Suprapubic skin (tissue), 4 donors: ENCODE measurements at regions not wholly inside any gene's neighbourhood (a gene's known extent, or its start where the extent isn't known, plus 50 kb on each side); places are given as distances from the start of the nearest gene placed in this dataset.

ENCODE experiments used
- DNase-seq, 2 donors: peaks; one replicate each; pipeline ENCODE4 v3.0.0-alpha.2; 2019; ENCODE audit warnings: low spot score in 2 of 2
- H3K27ac ChIP-seq: fragments of 200-600 bp; sonication (generic); one replicate; pipeline ENCODE4 v1.5.1; 2019
- H3K27me3 ChIP-seq: fragments of 200-600 bp; sonication (generic); one replicate; pipeline ENCODE4 v1.5.1; 2019
- H3K36me3 ChIP-seq: fragments of 200-600 bp; sonication (generic); one replicate; pipeline ENCODE4 v1.5.1; 2019
- H3K4me1 ChIP-seq: fragments of 200-600 bp; sonication (generic); one replicate; pipeline ENCODE4 v1.5.1; 2019
- H3K4me3 ChIP-seq: fragments of 200-600 bp; sonication (generic); one replicate; pipeline ENCODE4 v1.5.1; 2019; ENCODE audit warnings: mild to moderate bottlenecking
- H3K9me3 ChIP-seq: fragments of 200-600 bp; sonication (generic); one replicate; pipeline ENCODE4 v1.5.1; 2019
- EP300 ChIP-seq: sonication (generic); formaldehyde crosslinking; IDR thresholded peaks from one replicate; pipeline ENCODE4 v1.6.1; 2017; ENCODE audit warnings: antibody characterized with exemption
- POLR2A ChIP-seq, 2 donors: fragments of 450-650 bp; IDR thresholded peaks; one replicate each; pipeline ENCODE4 v1.6.1; 2017; ENCODE audit warnings: antibody characterized with exemption in 2 of 2, mild to moderate bottlenecking in 2 of 2, moderate library complexity in 2 of 2
- POLR2AphosphoS5 ChIP-seq, 3 donors: sonication (generic); formaldehyde crosslinking; IDR thresholded peaks; one replicate each; pipeline ENCODE4 v1.6.1; 2017; ENCODE audit warnings: antibody characterized with exemption in 3 of 3
- WGBS: methylation state at CpG from one replicate; pipeline ENCODE4 v1.1.5; 2018; 5-methylcytosine and 5-hydroxymethylcytosine counted together
- TF ChIP-seq, protein P1 (sequence below), 2 donors: fragments of 200-600 bp in 1 of 2; fragments of 450-650 bp in 1 of 2; sonication (generic) in 1 of 2; IDR thresholded peaks; one replicate each; pipeline ENCODE4 v1.5.1; 2016 to 2019; ENCODE audit warnings: antibody characterized with exemption in 2 of 2, mild to moderate bottlenecking in 1 of 2, moderate library complexity in 1 of 2

DNA sequence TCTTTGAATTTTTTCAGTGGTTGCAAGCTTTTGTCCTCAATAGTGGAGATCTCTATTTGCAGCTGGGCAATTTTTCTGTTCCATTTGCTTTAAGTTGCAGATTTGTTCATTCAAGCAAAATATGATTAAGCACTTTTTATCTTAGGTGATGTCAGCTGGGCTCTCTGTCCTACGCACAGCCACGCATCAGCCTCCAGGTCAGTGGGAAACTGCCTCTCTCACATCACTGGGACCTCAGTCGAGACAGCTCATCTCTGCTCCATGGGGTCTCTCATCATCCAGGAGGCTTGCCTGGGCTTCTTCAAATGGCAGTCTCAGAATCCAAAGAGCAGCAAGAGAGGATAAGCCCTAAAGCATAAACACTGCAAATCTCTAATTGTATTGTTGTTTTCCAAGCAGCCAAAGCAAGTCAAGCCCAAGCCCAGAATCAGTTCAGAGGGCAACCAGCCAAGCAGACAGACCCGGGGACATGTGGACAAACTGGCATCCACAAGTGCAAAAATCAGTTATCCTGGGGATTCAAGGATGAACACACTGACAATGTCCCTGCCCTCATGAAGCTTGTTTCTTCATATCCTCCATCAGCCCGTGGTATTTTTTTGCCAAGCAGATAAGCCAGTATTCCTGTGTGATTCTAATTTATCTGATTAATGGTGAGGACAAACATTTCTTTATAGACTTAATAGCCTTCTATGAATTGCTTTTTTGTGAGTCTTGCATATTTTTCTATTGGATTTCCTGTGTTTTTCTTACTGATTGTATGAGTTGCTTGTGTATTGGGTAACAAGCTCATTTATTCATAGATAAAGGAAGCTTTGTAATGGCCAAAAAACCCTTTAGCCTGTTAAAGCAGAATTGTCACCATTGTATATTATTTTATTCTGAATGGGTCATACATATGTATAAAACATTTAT is 262.5 kb downstream of the GXYLT1 start:
- no peak overlapping the region for H3K4me3 ChIP-seq
- no peak for TF ChIP-seq POLR2A (IDR thresholded peaks at IDR 0.05)
- TF ChIP-seq EP300, result no peak
- TF ChIP-seq, protein P1, sequence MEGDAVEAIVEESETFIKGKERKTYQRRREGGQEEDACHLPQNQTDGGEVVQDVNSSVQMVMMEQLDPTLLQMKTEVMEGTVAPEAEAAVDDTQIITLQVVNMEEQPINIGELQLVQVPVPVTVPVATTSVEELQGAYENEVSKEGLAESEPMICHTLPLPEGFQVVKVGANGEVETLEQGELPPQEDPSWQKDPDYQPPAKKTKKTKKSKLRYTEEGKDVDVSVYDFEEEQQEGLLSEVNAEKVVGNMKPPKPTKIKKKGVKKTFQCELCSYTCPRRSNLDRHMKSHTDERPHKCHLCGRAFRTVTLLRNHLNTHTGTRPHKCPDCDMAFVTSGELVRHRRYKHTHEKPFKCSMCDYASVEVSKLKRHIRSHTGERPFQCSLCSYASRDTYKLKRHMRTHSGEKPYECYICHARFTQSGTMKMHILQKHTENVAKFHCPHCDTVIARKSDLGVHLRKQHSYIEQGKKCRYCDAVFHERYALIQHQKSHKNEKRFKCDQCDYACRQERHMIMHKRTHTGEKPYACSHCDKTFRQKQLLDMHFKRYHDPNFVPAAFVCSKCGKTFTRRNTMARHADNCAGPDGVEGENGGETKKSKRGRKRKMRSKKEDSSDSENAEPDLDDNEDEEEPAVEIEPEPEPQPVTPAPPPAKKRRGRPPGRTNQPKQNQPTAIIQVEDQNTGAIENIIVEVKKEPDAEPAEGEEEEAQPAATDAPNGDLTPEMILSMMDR (IDR thresholded peaks at IDR 0.05), result no peak
- no peak for TF ChIP-seq POLR2AphosphoS5 (IDR thresholded peaks at IDR 0.05)
- H3K27ac ChIP-seq, result no peak overlapping the region
- no peaks in the 10 kb centered on the region for H3K4me1 ChIP-seq
- no peak for DNase-seq
- no peaks in the 10 kb centered on the region for H3K9me3 ChIP-seq
- no peaks in the 10 kb centered on the region for H3K27me3 ChIP-seq
- H3K36me3 ChIP-seq, result no peaks in the 10 kb centered on the region
- 72% methylated on average over 5 of the region's 5 CpGs for WGBS

DNA sequence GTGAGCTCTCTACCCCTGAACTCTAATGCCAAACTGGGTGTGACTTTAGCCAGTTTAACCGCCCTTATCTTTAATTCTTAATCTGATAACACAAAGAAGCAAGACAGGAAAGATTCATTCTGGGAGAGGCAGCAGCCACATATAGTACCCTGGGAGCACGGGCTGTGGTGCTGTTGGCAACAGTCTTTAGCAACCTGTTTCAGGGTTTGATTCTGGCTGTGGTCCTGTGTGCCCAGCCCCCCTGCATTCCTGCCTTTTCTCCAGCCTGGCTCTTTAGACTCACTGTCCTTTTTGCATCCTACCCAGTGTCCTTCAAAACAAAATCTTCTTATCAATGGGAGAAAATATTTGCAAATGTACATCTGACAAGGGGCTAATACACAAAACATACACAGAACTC is 275.2 kb downstream of the GXYLT1 start:
- Histone ChIP-seq H3K36me3 (no peaks in the 10 kb centered on the region), H3K4me3 (no peak overlapping the region), H3K27me3 (no peaks in the 10 kb centered on the region), H3K9me3 (peaks cover 6% of the 10 kb centered on the region), H3K4me1 (no peaks in the 10 kb centered on the region), H3K27ac (no peak overlapping the region)
- 37% methylated on average over 2 of the region's 2 CpGs for WGBS
- TF ChIP-seq, protein P1 (IDR thresholded peaks at IDR 0.05), result no peak
- no peak for TF ChIP-seq EP300
- no peak for TF ChIP-seq POLR2A (IDR thresholded peaks at IDR 0.05)
- TF ChIP-seq POLR2AphosphoS5 (IDR thresholded peaks at IDR 0.05), result no peak
- no peak for DNase-seq

DNA sequence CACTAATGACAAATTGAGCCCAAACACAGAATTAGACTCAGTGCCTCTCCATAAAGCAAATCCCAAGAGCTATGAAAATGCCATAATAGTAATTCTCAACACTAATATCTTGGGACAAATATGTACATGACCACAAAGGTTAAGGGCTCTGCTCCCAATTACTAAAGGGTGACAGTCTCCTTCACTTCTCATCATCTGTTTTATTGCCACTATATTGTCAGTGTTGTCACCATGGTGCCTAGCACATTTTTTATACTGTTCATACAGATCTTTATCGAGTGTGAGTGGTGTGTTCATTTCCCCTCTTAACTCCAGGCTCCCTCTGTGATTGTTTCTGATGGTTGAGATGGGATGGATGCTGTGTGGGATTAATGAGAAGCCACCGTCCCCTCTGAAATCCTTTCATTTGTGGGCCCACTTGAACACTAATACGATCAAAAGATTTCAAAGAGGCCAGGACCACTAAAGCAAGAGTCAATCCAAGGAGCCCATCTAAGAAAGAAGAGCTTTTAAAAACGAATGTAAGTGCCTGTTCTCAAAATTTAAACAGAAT is 277.7 kb downstream of the GXYLT1 start:
- Histone ChIP-seq H3K27ac (no peak overlapping the region), H3K4me1 (no peaks in the 10 kb centered on the region), H3K36me3 (no peaks in the 10 kb centered on the region), H3K27me3 (no peaks in the 10 kb centered on the region), H3K4me3 (no peak overlapping the region), H3K9me3 (peaks cover 10% of the 10 kb centered on the region)
- 76% methylated on average over 4 of the region's 4 CpGs for WGBS
- DNase-seq, result no peak
- TF ChIP-seq EP300 (no peak), POLR2AphosphoS5 (IDR thresholded peaks at IDR 0.05) (no peak), POLR2A (IDR thresholded peaks at IDR 0.05) (no peak)
- TF ChIP-seq, protein P1 (IDR thresholded peaks at IDR 0.05), result no peak

DNA sequence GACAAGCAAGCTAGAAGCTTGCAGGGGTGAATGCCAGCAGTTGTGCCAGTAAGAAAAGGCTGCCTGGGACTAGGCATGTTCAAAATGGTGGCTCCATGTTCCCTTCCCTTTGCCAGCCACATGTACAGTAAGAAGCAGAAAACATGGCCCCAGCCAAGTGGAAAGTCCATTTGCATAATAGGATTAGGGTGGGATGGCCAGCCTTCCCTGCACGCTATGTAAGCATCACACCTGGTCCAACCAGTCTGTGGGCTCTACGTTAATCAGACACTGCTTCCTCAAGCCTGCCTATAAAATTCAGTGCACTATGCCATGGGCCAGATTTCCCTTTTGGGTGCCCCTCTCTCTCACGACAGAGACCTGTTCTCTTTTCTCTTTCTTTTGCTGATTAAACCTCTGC is 288.4 kb downstream of the GXYLT1 start:
- Histone ChIP-seq H3K4me3 (no peak overlapping the region), H3K27me3 (no peaks in the 10 kb centered on the region), H3K27ac (no peak overlapping the region), H3K4me1 (no peaks in the 10 kb centered on the region), H3K9me3 (no peaks in the 10 kb centered on the region), H3K36me3 (no peaks in the 10 kb centered on the region)
- no peak for DNase-seq
- WGBS, result 64% methylated on average over 3 of the region's 3 CpGs
- no peak for TF ChIP-seq POLR2AphosphoS5 (IDR thresholded peaks at IDR 0.05)
- TF ChIP-seq POLR2A (IDR thresholded peaks at IDR 0.05), result no peak
- TF ChIP-seq EP300, result no peak
- TF ChIP-seq, protein P1 (IDR thresholded peaks at IDR 0.05), result no peak

DNA sequence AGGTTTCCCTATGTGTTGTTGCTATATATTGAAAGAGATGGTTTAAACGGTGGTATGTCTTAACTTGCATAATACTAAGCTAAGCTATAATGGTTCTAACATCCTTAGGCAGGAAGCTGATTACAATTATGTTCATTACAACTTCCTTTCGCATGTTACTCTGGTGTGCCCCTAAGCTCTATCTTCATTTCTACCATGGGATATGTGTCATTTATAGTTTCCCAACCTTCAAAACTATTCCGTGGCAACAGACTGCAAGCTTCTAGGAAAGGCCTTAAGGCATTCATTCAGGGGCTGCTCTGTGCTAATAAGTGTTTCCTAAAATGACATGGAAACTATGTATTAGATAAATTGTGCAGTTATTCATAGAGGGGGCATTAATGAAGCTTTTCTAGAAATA is 294.6 kb downstream of the GXYLT1 start:
- Histone ChIP-seq H3K9me3 (no peaks in the 10 kb centered on the region), H3K27ac (no peak overlapping the region), H3K4me1 (no peaks in the 10 kb centered on the region), H3K4me3 (no peak overlapping the region), H3K27me3 (no peaks in the 10 kb centered on the region), H3K36me3 (no peaks in the 10 kb centered on the region)
- DNase-seq, result no peak
- 40% methylated on average over 3 of the region's 3 CpGs for WGBS
- TF ChIP-seq, protein P1 (IDR thresholded peaks at IDR 0.05), result no peak
- TF ChIP-seq POLR2AphosphoS5 (IDR thresholded peaks at IDR 0.05) (no peak), EP300 (no peak), POLR2A (IDR thresholded peaks at IDR 0.05) (no peak)
